Neural cell (in vitro differentiated cells): ENCODE measurements at regions not wholly inside any gene's neighbourhood (a gene's known extent, or its start where the extent isn't known, plus 50 kb on each side); places are given as distances from the start of the nearest gene placed in this dataset.
A peak's percentile ranks its signal among the peaks of the same experiment; 100 is the strongest.

Experiments
- H2AFZ ChIP-seq: fragments of 200-600, 300-800 bp; sonication (generic), shearing (Covaris generic); 2 replicates; pipeline ENCODE4 v1.6.0; 2014; ENCODE audit warnings: low read depth, mild to moderate bottlenecking, antibody characterized with exemption, low read length, moderate library complexity
- H3F3A ChIP-seq: fragments of 200-600 bp; shearing (Covaris generic); 2 replicates; pipeline ENCODE4 v1.6.1; 2016; ENCODE audit warnings: mild to moderate bottlenecking, moderate library complexity, mixed read lengths, antibody characterized with exemption, low read length; ENCODE audit not compliant: insufficient read depth, poor library complexity, severe bottlenecking
- H3K27ac ChIP-seq: fragments of 200-600, 300-800 bp; sonication (generic), shearing (Covaris generic); 2 replicates; pipeline ENCODE4 v1.5.1; 2014; ENCODE audit warnings: mild to moderate bottlenecking, low read length, moderate library complexity
- H3K27me3 ChIP-seq: fragments of 300-800, 200-600 bp; sonication (generic), shearing (Covaris generic); 2 replicates; pipeline ENCODE4 v1.6.0; 2014; ENCODE audit warnings: mild to moderate bottlenecking, low read depth, low read length, moderate library complexity; ENCODE audit not compliant: insufficient read depth
- H3K36me3 ChIP-seq: fragments of 300-800, 200-600 bp; sonication (generic), shearing (Covaris generic); 2 replicates; pipeline ENCODE4 v1.5.1; 2014; ENCODE audit warnings: mild to moderate bottlenecking, antibody characterized with exemption, low read length, moderate library complexity; ENCODE audit not compliant: insufficient read depth
- H3K4me2 ChIP-seq: fragments of 300-800, 200-600 bp; sonication (generic), shearing (Covaris generic); 2 replicates; pipeline ENCODE4 v1.6.0; 2014; ENCODE audit warnings: mild to moderate bottlenecking, low read length
- H3K4me3 ChIP-seq: fragments of 300-800, 200-600 bp; sonication (generic), shearing (Covaris generic); 2 replicates; pipeline ENCODE4 v1.5.1; 2014; ENCODE audit warnings: mild to moderate bottlenecking, low read length, moderate library complexity
- H3K79me2 ChIP-seq: fragments of 200-600 bp; shearing (Covaris generic); replicated peaks from 2 replicates; pipeline ENCODE4 v1.6.0; 2014; ENCODE audit warnings: mild to moderate bottlenecking, low read length, moderate library complexity; ENCODE audit not compliant: insufficient read depth
- H3K9ac ChIP-seq: fragments of 300-800, 200-600 bp; sonication (generic), shearing (Covaris generic); 2 replicates; pipeline ENCODE4 v1.6.1; 2016; ENCODE audit warnings: mild to moderate bottlenecking, low read length, mixed read lengths
- H3K9me2 ChIP-seq: fragments of 200-600 bp; shearing (Covaris generic); 2 replicates; pipeline ENCODE4 v1.6.1; 2016; ENCODE audit warnings: mild to moderate bottlenecking, low read length, mixed read lengths; ENCODE audit not compliant: insufficient read depth
- H3K9me3 ChIP-seq: fragments of 200-600, 300-800 bp; sonication (generic), shearing (Covaris generic); 2 replicates; pipeline ENCODE4 v1.6.1; 2016; ENCODE audit warnings: mild to moderate bottlenecking, mixed run types, low read length, moderate library complexity, mixed read lengths
- H4K20me1 ChIP-seq: fragments of 200-600 bp; shearing (Covaris generic); 2 replicates; pipeline ENCODE4 v1.6.1; 2016; ENCODE audit warnings: mild to moderate bottlenecking, mixed run types; ENCODE audit not compliant: insufficient read depth
- CTCF ChIP-seq: fragments of 450-650 bp; IDR thresholded peaks from 2 replicates; pipeline ENCODE4 v1.5.1; 2014; ENCODE audit warnings: antibody characterized with exemption, mild to moderate bottlenecking, moderate library complexity; ENCODE audit not compliant: poor library complexity, severe bottlenecking
- EP300 ChIP-seq: fragments of 450-650 bp; conservative IDR thresholded peaks from 2 replicates; pipeline ENCODE4 v1.6.1; 2014; ENCODE audit warnings: antibody characterized with exemption, mild to moderate bottlenecking, moderate library complexity; ENCODE audit not compliant: poor library complexity, severe bottlenecking
- EZH2 ChIP-seq: fragments of 200-600, 300-800 bp; shearing (Covaris generic), sonication (generic); IDR thresholded peaks from 2 replicates; pipeline ENCODE4 v1.6.1; 2014; ENCODE audit warnings: antibody characterized with exemption, low read length, borderline replicate concordance, mild to moderate bottlenecking; ENCODE audit not compliant: insufficient read depth, poor library complexity, severe bottlenecking
- MXI1 ChIP-seq: fragments of 450-650 bp; conservative IDR thresholded peaks from 2 replicates; pipeline ENCODE4 v1.6.1; 2014; ENCODE audit warnings: antibody characterized with exemption, mild to moderate bottlenecking; ENCODE audit not compliant: poor library complexity, severe bottlenecking
- POLR2AphosphoS5 ChIP-seq: IDR thresholded peaks from 2 replicates; pipeline ENCODE4 v1.6.1; 2012
- RAD21 ChIP-seq: fragments of 450-650 bp; conservative IDR thresholded peaks from 2 replicates; pipeline ENCODE4 v1.6.1; 2014; ENCODE audit warnings: antibody characterized with exemption, mild to moderate bottlenecking, moderate library complexity
- REST ChIP-seq: IDR thresholded peaks from 2 replicates; pipeline ENCODE4 v1.6.1; 2012; ENCODE audit warnings: borderline replicate concordance
- SMC3 ChIP-seq: fragments of 450-650 bp; conservative IDR thresholded peaks from 2 replicates; pipeline ENCODE4 v1.6.1; 2014; ENCODE audit warnings: antibody characterized with exemption, mild to moderate bottlenecking, moderate library complexity; ENCODE audit not compliant: poor library complexity
- TAF1 ChIP-seq: IDR thresholded peaks from 2 replicates; pipeline ENCODE4 v1.6.1; 2012; ENCODE audit warnings: low read depth

- H3K9me2 ChIP-seq = no peaks in the 10 kb centered on the region
- H3K27me3 ChIP-seq = no peaks in the 10 kb centered on the region
- H3K79me2 ChIP-seq = no peaks in the 10 kb centered on the region
- no peak overlapping the region for H3K4me3 ChIP-seq
- H3K36me3 ChIP-seq = no peaks in the 10 kb centered on the region
- H3F3A ChIP-seq = no peaks in the 10 kb centered on the region
- H4K20me1 ChIP-seq = no peaks in the 10 kb centered on the region
- TF ChIP-seq TAF1 = no peak
- no peak for TF ChIP-seq EP300
- no peak for TF ChIP-seq EZH2
- no peak for TF ChIP-seq POLR2AphosphoS5
- no peak for TF ChIP-seq MXI1
- TF ChIP-seq RAD21 = no peak
- no peak for TF ChIP-seq CTCF
- TF ChIP-seq SMC3 = no peak
- no peak for TF ChIP-seq REST
- no peaks in the 10 kb centered on the region for H3K9me3 ChIP-seq
- no peak overlapping the region for H2AFZ ChIP-seq
- no peak overlapping the region for H3K4me2 ChIP-seq
- no peak overlapping the region for H3K27ac ChIP-seq
- H3K9ac ChIP-seq = no peak overlapping the region
Observed at GRCh38 chr4:188372058-188372457, 232.8 kb downstream of the TRIML1 start.

- no peaks in the 10 kb centered on the region for H4K20me1 ChIP-seq
- H3K9me2 ChIP-seq = no peaks in the 10 kb centered on the region
- TF ChIP-seq SMC3 (peak; percentile 17), EZH2 (no peak), RAD21 (peak; percentile 26)
- no peaks in the 10 kb centered on the region for H3K79me2 ChIP-seq
- no peak overlapping the region for H3K4me2 ChIP-seq
- no peaks in the 10 kb centered on the region for H3F3A ChIP-seq
- no peaks in the 10 kb centered on the region for H3K9me3 ChIP-seq
- H3K9ac ChIP-seq = no peak overlapping the region
- H3K4me3 ChIP-seq = no peak overlapping the region
- H3K27me3 ChIP-seq = no peaks in the 10 kb centered on the region
- H2AFZ ChIP-seq = no peak overlapping the region
- H3K36me3 ChIP-seq = no peaks in the 10 kb centered on the region
- no peak overlapping the region for H3K27ac ChIP-seq
Observed at GRCh38 chr4:188372829-188373228, 233.6 kb downstream of the TRIML1 start.

GRCh38 chr4:188374871-188375270 is 235.6 kb downstream of the TRIML1 start:
- H3K9ac ChIP-seq = no peak overlapping the region
- no peak overlapping the region for H3K4me2 ChIP-seq
- no peak overlapping the region for H3K27ac ChIP-seq
- no peaks in the 10 kb centered on the region for H3K27me3 ChIP-seq
- H3K36me3 ChIP-seq = no peaks in the 10 kb centered on the region
- no peak for TF ChIP-seq TAF1
- no peak overlapping the region for H3K4me3 ChIP-seq
- no peaks in the 10 kb centered on the region for H3K9me2 ChIP-seq
- no peak overlapping the region for H2AFZ ChIP-seq
- H3F3A ChIP-seq = no peaks in the 10 kb centered on the region
- no peaks in the 10 kb centered on the region for H4K20me1 ChIP-seq
- no peaks in the 10 kb centered on the region for H3K9me3 ChIP-seq
- H3K79me2 ChIP-seq = no peaks in the 10 kb centered on the region
